Activated naive CD8-positive, alpha-beta T cell treated with anti-CD3 and anti-CD28 coated beads, Interleukin-2, amount 10 ng/mL, durations not matched to agents 7 days and 5 days (primary cell): ENCODE measurements at regions not wholly inside any gene's neighbourhood (a gene's known extent, or its start where the extent isn't known, plus 50 kb on each side); places are given as distances from the start of the nearest gene placed in this dataset.
"Not testable (repeated sequence)": the region's sequence is repeated elsewhere in the genome, so short reads cannot be mapped to it uniquely, and the experiment has no call there.

Experiments
- ATAC-seq: fragments of 150-1000 bp; cut with Tn5 transposase; one replicate; pipeline ENCODE4 v1.10.0; 2021; ENCODE audit warnings: low read depth, moderate library complexity
- POLR2A ChIA-PET: fragments of 350-600 bp; sonication (Branson Sonifier 250); formaldehyde crosslinking; loops from one replicate; lab custom pipeline; 2021; ENCODE audit warnings: antibody characterized with exemption; lab: Charles Lee
- DNase-seq: peaks from one replicate; pipeline ENCODE4 v3.0.0; 2021
- H3K27ac Mint-ChIP-seq: one replicate; pipeline ENCODE4 v1.8.0; 2022; ENCODE audit warnings: mild to moderate bottlenecking, mixed read lengths
- H3K27me3 Mint-ChIP-seq: one replicate; pipeline ENCODE4 v1.8.0; 2022; ENCODE audit warnings: mild to moderate bottlenecking, moderate library complexity, mixed read lengths
- H3K36me3 Mint-ChIP-seq: one replicate; pipeline ENCODE4 v1.8.0; 2021; ENCODE audit warnings: mild to moderate bottlenecking, mixed read lengths
- H3K4me1 Mint-ChIP-seq: one replicate; pipeline ENCODE4 v1.8.0; 2021; ENCODE audit warnings: mixed read lengths
- H3K4me3 Mint-ChIP-seq: one replicate; pipeline ENCODE4 v1.8.0; 2022; ENCODE audit warnings: mild to moderate bottlenecking, moderate library complexity, mixed read lengths
- H3K9me3 Mint-ChIP-seq: one replicate; pipeline ENCODE4 v1.8.0; 2021; ENCODE audit warnings: mixed read lengths

DNA sequence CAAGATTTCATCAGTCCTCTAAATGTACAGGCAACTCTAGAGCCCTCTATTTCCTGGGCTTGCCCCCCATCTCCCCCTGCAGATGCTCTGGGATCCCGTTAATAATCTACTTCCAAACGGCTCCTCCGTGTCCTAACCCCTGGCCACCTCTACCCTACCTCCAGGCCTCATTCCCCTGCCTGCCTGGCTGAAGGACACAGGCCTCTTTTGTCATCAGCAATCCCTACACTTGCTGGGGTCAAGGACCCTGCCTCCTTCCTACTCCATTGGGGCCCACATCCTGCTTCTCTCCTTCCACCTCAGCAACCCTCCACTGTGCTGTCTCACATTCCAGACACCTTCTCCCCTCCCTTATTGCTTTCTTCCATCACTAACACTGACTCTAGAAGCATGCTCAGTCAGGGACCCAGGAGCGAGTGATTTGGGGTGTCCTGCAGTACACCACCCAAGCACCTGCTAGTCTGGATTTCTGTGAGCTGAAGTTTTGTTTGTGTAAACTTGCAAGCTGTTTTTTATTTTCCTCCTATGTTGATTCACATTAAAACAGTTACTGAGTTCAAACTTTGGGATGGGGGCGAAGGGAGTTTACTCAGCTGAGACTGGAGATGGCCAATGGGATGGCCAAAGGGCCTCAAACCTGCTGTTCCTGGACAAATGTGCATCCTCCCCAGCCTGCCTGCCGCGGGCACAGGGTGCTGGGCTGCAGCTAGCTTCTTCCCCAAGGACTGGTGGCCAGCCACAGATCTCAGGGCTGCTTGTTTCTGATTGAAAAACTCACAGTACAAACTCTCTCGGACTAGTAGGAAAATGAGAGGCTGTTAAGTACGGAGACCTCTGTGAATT lies 314.7 kb downstream of the FOXO1 start:
- DNase-seq: no peak
- Mint-ChIP-seq H3K27me3 (no peaks in the 10 kb centered on the region), H3K4me3 (no peak overlapping the region), H3K9me3 (no peaks in the 10 kb centered on the region), H3K27ac (no peak overlapping the region), H3K4me1 (no peaks in the 10 kb centered on the region), H3K36me3 (peaks cover 2% of the 10 kb centered on the region)
- no peak for ATAC-seq
- POLR2A ChIA-PET: no interaction called here

DNA sequence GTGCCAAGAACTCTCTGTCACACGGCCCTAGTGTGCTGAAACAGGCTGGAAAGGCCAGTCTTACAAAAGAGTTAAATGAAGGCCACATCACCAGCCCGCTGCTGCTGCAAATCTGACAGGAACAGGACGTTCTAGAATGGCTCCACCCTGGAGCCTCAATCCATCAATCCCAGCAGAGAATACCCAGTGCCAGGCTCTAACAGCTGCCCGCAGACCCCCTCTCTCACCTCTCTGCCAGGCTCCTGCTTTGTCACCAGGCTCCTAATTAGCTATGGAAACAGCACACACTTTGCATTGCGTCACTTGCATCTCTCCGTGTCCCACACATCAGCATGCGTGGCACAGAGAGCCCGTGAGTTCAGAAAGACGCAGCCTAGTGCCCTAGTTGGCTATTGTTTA lies 314.1 kb downstream of the FOXO1 start:
- Mint-ChIP-seq H3K27ac (no peak overlapping the region), H3K4me1 (no peaks in the 10 kb centered on the region)

DNA sequence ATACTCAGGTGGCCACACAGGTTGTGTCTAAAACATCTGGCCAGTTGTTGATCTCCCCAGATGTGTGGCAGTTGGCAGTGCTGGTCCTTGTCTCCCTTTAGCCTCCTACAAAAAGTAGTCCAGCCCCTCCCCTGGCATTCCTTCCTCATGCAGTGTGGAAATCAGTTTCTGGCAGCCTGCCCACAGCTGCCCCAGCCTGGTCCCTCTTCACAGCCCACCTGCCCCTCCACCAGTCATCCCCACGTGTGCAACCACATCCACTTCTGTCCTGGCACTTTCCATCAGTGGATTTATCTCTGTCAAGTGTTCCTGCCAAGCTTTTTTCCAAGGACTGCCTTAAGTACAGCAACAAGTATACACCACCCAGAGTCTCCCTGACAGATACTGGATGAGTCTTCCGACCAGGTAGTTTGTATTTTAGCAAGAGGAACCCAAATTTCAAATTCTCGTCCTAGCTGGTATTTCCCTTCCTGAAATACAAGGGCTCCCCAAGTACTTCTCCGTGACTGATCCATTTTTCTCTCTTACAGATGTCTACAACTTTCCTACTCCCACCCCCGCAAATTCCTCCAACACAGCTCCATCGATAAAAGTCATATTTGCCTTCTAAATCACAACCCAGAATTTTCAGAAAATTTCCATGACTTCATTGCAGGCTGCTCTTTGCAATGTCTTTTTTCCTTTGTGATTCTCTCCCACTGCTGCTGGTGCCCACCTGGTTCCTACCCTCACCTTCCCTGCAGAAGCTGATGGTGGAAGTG lies 313.5 kb downstream of the FOXO1 start:
- no peak for DNase-seq
- Mint-ChIP-seq H3K27me3 (no peaks in the 10 kb centered on the region), H3K36me3 (peaks cover 2% of the 10 kb centered on the region), H3K9me3 (no peaks in the 10 kb centered on the region), H3K4me3 (no peak overlapping the region), H3K27ac (no peak overlapping the region), H3K4me1 (no peaks in the 10 kb centered on the region)
- no peak for ATAC-seq
- POLR2A ChIA-PET: no interaction called here

More for the DNA sequence above, 314.1 kb downstream of the FOXO1 start:
- DNase-seq: no peak
- no peak for ATAC-seq
- Mint-ChIP-seq H3K9me3 (no peaks in the 10 kb centered on the region), H3K4me3 (no peak overlapping the region), H3K36me3 (peaks cover 2% of the 10 kb centered on the region), H3K27me3 (no peaks in the 10 kb centered on the region)
- POLR2A ChIA-PET: no interaction called here

DNA sequence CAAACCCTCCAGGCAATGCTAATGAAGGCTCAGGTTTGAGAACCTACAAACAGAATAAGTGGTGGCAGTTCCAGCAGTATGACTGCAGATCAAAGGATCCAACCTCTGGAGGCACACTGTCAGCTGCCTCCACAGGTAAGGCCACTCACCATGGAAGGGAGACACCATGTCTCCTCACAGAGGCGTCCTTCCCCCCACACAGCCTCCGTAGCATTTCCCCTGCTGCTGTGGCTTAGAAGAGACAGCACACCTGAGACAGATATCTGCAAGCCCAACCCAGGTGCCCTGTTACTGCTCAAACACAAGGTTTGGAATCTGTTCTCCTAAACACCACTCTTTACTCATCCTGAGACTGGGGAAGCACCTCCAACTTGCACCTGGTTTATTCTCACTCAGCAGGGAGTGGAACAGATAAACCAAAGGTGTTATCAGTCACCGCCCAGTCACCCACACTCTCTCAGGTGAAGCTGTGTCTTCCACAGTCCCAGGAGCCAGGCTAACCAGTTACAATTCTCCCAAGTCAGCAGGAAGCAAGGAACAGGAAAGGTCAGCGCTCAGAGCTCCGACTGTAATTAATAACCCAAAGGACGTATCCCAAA lies 311.2 kb downstream of the FOXO1 start:
- Mint-ChIP-seq H3K27me3 (no peaks in the 10 kb centered on the region), H3K36me3 (peaks cover 2% of the 10 kb centered on the region), H3K4me3 (no peak overlapping the region), H3K9me3 (no peaks in the 10 kb centered on the region), H3K4me1 (no peaks in the 10 kb centered on the region), H3K27ac (no peak overlapping the region)
- POLR2A ChIA-PET: no interaction called here
- DNase-seq (no peak), ATAC-seq (no peak)

- no peak for ATAC-seq
- no peaks in the 10 kb centered on the region for H3K9me3 Mint-ChIP-seq
- no peak for DNase-seq
- H3K27me3 Mint-ChIP-seq: no peaks in the 10 kb centered on the region
- no peak overlapping the region for H3K27ac Mint-ChIP-seq
- H3K36me3 Mint-ChIP-seq: peaks cover 3% of the 10 kb centered on the region
- POLR2A ChIA-PET: no interaction called here
- H3K4me1 Mint-ChIP-seq: no peaks in the 10 kb centered on the region
- H3K4me3 Mint-ChIP-seq: no peak overlapping the region
Measured at GRCh38 chr13:40356011-40356410, 310.4 kb downstream of the FOXO1 start.

- H3K27me3 Mint-ChIP-seq, H3K4me1 Mint-ChIP-seq, DNase-seq, H3K9me3 Mint-ChIP-seq, POLR2A ChIA-PET, ATAC-seq, H3K36me3 Mint-ChIP-seq, H3K4me3 Mint-ChIP-seq, H3K27ac Mint-ChIP-seq: not testable (repeated sequence)
Measured at GRCh38 chr13:40356458-40356857, 310.0 kb downstream of the FOXO1 start.

- POLR2A ChIA-PET: interaction anchor here (0.7 kb wide), 1 partner anchor 9 kb away, joined by 3 read pairs; no protein-coding TSS in a partner anchor
- DNase-seq (no peak), ATAC-seq (no peak)
- no peak overlapping the region for H3K4me3 Mint-ChIP-seq
- H3K27ac Mint-ChIP-seq: no peak overlapping the region
- H3K4me1 Mint-ChIP-seq: peaks cover 1% of the 10 kb centered on the region
- H3K27me3 Mint-ChIP-seq: no peaks in the 10 kb centered on the region
- peaks cover 2% of the 10 kb centered on the region for H3K9me3 Mint-ChIP-seq
- peaks cover 6% of the 10 kb centered on the region for H3K36me3 Mint-ChIP-seq
Measured at GRCh38 chr13:40362502-40362901, 303.9 kb downstream of the FOXO1 start.

DNA sequence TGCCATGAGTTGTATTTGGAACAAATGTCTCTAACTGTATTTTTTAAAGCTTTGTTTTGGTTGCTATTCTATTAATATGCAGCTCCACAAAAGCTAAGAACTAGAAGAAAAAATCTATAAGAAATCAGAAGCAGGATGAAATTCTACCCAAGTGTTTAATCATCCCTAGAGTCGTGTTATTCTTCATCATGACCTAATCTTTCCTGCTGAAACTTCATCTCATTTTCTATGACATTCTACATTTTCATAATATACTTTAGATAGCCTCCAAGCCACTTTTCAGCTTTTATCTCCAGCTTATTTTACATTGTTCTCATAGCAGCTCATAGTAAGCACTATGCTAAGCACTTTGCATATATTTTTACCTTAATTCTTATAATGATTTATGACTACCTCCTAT lies 302.8 kb downstream of the FOXO1 start:
- Mint-ChIP-seq H3K36me3 (peaks cover 6% of the 10 kb centered on the region), H3K27me3 (no peaks in the 10 kb centered on the region), H3K4me1 (peaks cover 1% of the 10 kb centered on the region), H3K4me3 (no peak overlapping the region), H3K9me3 (peaks cover 2% of the 10 kb centered on the region), H3K27ac (no peak overlapping the region)
- ATAC-seq (no peak), DNase-seq (no peak)
- POLR2A ChIA-PET: no interaction called here

DNA sequence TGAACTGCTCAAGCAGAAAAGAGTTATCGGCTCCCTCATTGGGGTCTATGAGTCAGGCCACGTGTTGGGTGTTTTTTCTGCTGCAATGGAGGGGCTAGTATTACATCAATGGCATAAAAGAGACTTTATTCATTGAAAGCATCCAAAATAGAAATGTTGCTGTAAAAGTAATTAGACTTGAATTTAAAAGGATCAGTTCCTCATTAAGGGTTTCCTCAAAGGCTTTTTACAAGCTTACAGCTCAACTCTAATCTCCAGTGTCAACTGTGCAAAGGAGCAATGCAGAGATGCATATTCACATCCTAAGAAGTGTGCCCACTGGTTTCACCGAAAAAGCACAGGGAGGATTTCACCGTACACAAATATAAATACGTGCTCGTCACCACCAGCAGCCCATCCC lies 300.3 kb downstream of the FOXO1 start:
- Mint-ChIP-seq H3K9me3 (peaks cover 2% of the 10 kb centered on the region), H3K4me1 (peaks cover 15% of the 10 kb centered on the region), H3K4me3 (no peak overlapping the region), H3K27me3 (no peaks in the 10 kb centered on the region), H3K27ac (no peak overlapping the region), H3K36me3 (peaks cover 8% of the 10 kb centered on the region)
- DNase-seq (no peak), ATAC-seq (no peak)
- POLR2A ChIA-PET: interaction anchor here (0.6 kb wide), 1 partner anchor 319 kb away, joined by 4 read pairs; no protein-coding TSS in a partner anchor

DNA sequence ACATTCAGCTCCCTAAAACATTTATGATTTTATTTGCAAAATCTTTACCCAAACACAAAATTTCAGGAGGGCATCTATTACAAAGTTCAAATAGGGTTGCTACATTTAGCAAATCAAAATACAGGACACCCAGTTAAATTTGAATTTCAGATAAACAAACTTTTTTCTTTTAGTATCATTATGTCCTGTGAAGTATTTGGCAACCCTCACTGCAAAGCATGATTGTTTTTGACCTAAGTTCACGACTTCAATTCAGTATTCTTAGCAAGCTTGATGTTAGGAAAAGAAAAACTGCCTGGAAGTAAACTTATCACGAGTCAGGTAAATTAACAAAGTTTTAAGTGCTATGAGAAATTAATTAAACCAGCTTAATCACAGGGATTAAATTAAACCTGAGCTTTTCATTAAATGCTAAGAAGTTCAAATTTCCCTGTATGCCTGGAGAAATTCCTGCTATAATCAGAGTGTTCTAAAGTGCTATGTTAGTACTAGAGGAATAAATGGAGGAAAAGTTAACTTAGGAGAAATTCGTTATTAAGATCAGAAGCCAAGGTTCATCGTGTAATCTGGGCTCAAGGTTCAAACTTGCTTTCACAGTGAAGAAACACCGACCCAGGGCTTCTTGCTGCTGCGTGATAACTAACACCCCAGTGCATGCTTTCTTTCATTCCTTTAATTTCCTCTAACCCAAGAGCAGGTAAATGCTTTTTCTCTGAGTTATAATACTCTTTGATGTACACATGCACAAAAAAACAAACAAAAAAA lies 298.1 kb downstream of the FOXO1 start:
- H3K36me3 Mint-ChIP-seq: peaks cover 10% of the 10 kb centered on the region
- POLR2A ChIA-PET: no interaction called here
- ATAC-seq: no peak

GRCh38 chr13:40370661-40371060 lies 295.8 kb downstream of the FOXO1 start:
- DNase-seq (no peak), ATAC-seq (no peak)
- peaks cover 18% of the 10 kb centered on the region for H3K36me3 Mint-ChIP-seq
- no peaks in the 10 kb centered on the region for H3K27me3 Mint-ChIP-seq
- peaks cover 29% of the 10 kb centered on the region for H3K4me1 Mint-ChIP-seq
- peak overlapping the region; percentile 72 for H3K27ac Mint-ChIP-seq
- no peak overlapping the region for H3K4me3 Mint-ChIP-seq
- POLR2A ChIA-PET: no interaction called here
- H3K9me3 Mint-ChIP-seq: peaks cover 9% of the 10 kb centered on the region

More for the DNA sequence above, 298.1 kb downstream of the FOXO1 start:
- Mint-ChIP-seq H3K9me3 (peaks cover 2% of the 10 kb centered on the region), H3K4me1 (peaks cover 23% of the 10 kb centered on the region), H3K27ac (no peak overlapping the region), H3K4me3 (no peak overlapping the region), H3K27me3 (no peaks in the 10 kb centered on the region)
- DNase-seq: no peak

- DNase-seq: no peak
- Mint-ChIP-seq H3K4me1 (peaks cover 29% of the 10 kb centered on the region), H3K27me3 (no peaks in the 10 kb centered on the region), H3K36me3 (peaks cover 16% of the 10 kb centered on the region), H3K4me3 (peak overlapping the region; percentile 37), H3K27ac (peak overlapping the region; percentile 72), H3K9me3 (peaks cover 9% of the 10 kb centered on the region)
- POLR2A ChIA-PET: interaction anchor here (0.6 to 0.8 kb wide), 3 partner anchors 9 to 422 kb away, joined by 3 to 4 read pairs (median 3); no protein-coding TSS in a partner anchor
- ATAC-seq: no peak
Measured at GRCh38 chr13:40371531-40372125, 294.8 kb downstream of the FOXO1 start.
